Liver (tissue), 8 donors: ENCODE measurements at regions not wholly inside any gene's neighbourhood (a gene's known extent, or its start where the extent isn't known, plus 50 kb on each side); places are given as distances from the start of the nearest gene placed in this dataset.
A peak's percentile ranks its signal among the peaks of the same experiment; 100 is the strongest.

Experiments used
- DNase-seq: peaks from one replicate; pipeline ENCODE4 v3.0.0-alpha.2; 2017; ENCODE audit warnings: low spot score
- H3K27ac ChIP-seq, 2 donors: one replicate each; pipeline ENCODE4 v1.7.0; 2013; ENCODE audit warnings: inconsistent platforms in 2 of 2, low read length in 2 of 2, control low read depth in 1 of 2, low read depth in 1 of 2, mild to moderate bottlenecking in 1 of 2
- H3K27me3 ChIP-seq, 4 donors: one replicate each; pipeline versions ENCODE4 v1.6.1 to v1.7.0; 2013; ENCODE audit warnings: low read length in 3 of 4, inconsistent platforms in 1 of 4, mild to moderate bottlenecking in 1 of 4, moderate library complexity in 1 of 4; ENCODE audit not compliant: control insufficient read depth in 4 of 4, insufficient read depth in 4 of 4
- H3K36me3 ChIP-seq, 4 donors: one replicate each; pipeline versions ENCODE4 v1.6.1 to v1.7.0; 2013; ENCODE audit warnings: low read length in 3 of 4, mild to moderate bottlenecking in 3 of 4, low read depth in 1 of 4, moderate library complexity in 1 of 4; ENCODE audit not compliant: control insufficient read depth in 4 of 4, insufficient read depth in 3 of 4
- H3K4me1 ChIP-seq, 4 donors: one replicate each; pipeline versions ENCODE4 v1.6.1 to v1.7.0; 2013; ENCODE audit warnings: low read length in 3 of 4, mild to moderate bottlenecking in 3 of 4, moderate library complexity in 1 of 4; ENCODE audit not compliant: control insufficient read depth in 4 of 4, insufficient read depth in 4 of 4
- H3K4me3 ChIP-seq, 3 donors: one replicate each; pipeline versions ENCODE4 v1.6.1 to v1.7.0; 2013; ENCODE audit warnings: low read length in 3 of 3, control low read depth in 1 of 3, low read depth in 1 of 3, mild to moderate bottlenecking in 1 of 3
- H3K9ac ChIP-seq, 2 donors: one replicate each; pipeline ENCODE4 v1.7.0; 2013; ENCODE audit warnings: low read length in 2 of 2, mild to moderate bottlenecking in 2 of 2, moderate library complexity in 2 of 2, control low read depth in 1 of 2, low read depth in 1 of 2
- H3K9me3 ChIP-seq, 4 donors: one replicate each; pipeline versions ENCODE4 v1.6.1 to v1.7.0; 2013; ENCODE audit warnings: low read length in 3 of 4; ENCODE audit not compliant: control insufficient read depth in 4 of 4
- EGR1 ChIP-seq, 2 donors: IDR thresholded peaks; 2 replicates each; pipeline ENCODE4 v1.6.1; 2016 to 2018; ENCODE audit warnings: antibody characterized with exemption in 2 of 2, low read depth in 2 of 2
- FOXA1 ChIP-seq: IDR thresholded peaks from 2 replicates; pipeline ENCODE4 v1.6.1; 2016; ENCODE audit warnings: antibody characterized with exemption
- FOXA2 ChIP-seq: IDR thresholded peaks from 2 replicates; pipeline ENCODE4 v1.6.1; 2016; ENCODE audit warnings: antibody characterized with exemption
- GABPA ChIP-seq, 2 donors: IDR thresholded peaks in 1 of 2; conservative IDR thresholded peaks in 1 of 2; 2 replicates each; pipeline ENCODE4 v1.6.1; 2016; ENCODE audit warnings: antibody characterized with exemption in 2 of 2, mild to moderate bottlenecking in 1 of 2, moderate library complexity in 1 of 2
- HNF4A ChIP-seq, 2 donors: conservative IDR thresholded peaks; 2 replicates each; pipeline ENCODE4 v1.6.1; 2016; ENCODE audit warnings: antibody characterized with exemption in 2 of 2, mild to moderate bottlenecking in 2 of 2
- HNF4G ChIP-seq: IDR thresholded peaks from 2 replicates; pipeline ENCODE4 v1.6.1; 2016; ENCODE audit warnings: antibody characterized with exemption
- JUND ChIP-seq, 2 donors: IDR thresholded peaks; 2 replicates each; pipeline ENCODE4 v1.6.1; 2016; ENCODE audit warnings: antibody characterized with exemption in 2 of 2
- NR2F2 ChIP-seq: IDR thresholded peaks from 2 replicates; pipeline ENCODE4 v1.6.1; 2016; ENCODE audit warnings: antibody characterized with exemption
- RAD21 ChIP-seq, 2 donors: IDR thresholded peaks; 2 replicates each; pipeline ENCODE4 v1.6.1; 2016; ENCODE audit warnings: antibody characterized with exemption in 2 of 2, mild to moderate bottlenecking in 2 of 2
- RXRA ChIP-seq, 2 donors: IDR thresholded peaks; 2 replicates each; pipeline ENCODE4 v1.6.1; 2017 to 2018; ENCODE audit warnings: antibody characterized with exemption in 2 of 2, mild to moderate bottlenecking in 1 of 2
- SP1 ChIP-seq: IDR thresholded peaks from 2 replicates; pipeline ENCODE4 v1.6.1; 2018; ENCODE audit warnings: antibody characterized with exemption, mild to moderate bottlenecking
- TAF1 ChIP-seq: conservative IDR thresholded peaks from 2 replicates; pipeline ENCODE4 v1.6.1; 2016; ENCODE audit warnings: antibody characterized with exemption, mild to moderate bottlenecking
- YY1 ChIP-seq: IDR thresholded peaks from 2 replicates; pipeline ENCODE4 v1.6.1; 2016; ENCODE audit warnings: antibody characterized with exemption, mild to moderate bottlenecking
- WGBS: extraction: QIAGEN DNeasy Blood & Tissue Kit; methylation state at CpG from one replicate; pipeline ENCODE4 v1.1.7; 2013; 5-methylcytosine and 5-hydroxymethylcytosine counted together
- TF ChIP-seq, protein P1 (sequence below): fragments of 150-350 bp; IDR thresholded peaks from 2 replicates; pipeline ENCODE4 v1.5.1; 2017; ENCODE audit warnings: improper control_type of control experiment, low read depth, low read length; ENCODE audit not compliant: missing input control
- TF ChIP-seq, protein P2 (sequence below): IDR thresholded peaks from 2 replicates; pipeline ENCODE4 v1.6.1; 2016; ENCODE audit warnings: antibody characterized with exemption, mild to moderate bottlenecking
- TF ChIP-seq, protein P3 (sequence below): IDR thresholded peaks from 2 replicates; pipeline ENCODE4 v1.6.1; 2016; ENCODE audit warnings: antibody characterized with exemption
- TF ChIP-seq, protein P4 (sequence below): IDR thresholded peaks from 2 replicates; pipeline ENCODE4 v1.6.1; 2016; ENCODE audit warnings: antibody characterized with exemption
- TF ChIP-seq, protein P5 (sequence below): IDR thresholded peaks from 2 replicates; pipeline ENCODE4 v1.6.1; 2016; ENCODE audit warnings: antibody characterized with exemption
- donor health status: healthy.
- donor health status: healthy.
- donor health status: healthy.
- donor health status: healthy.
- donor health status: healthy.

DNA sequence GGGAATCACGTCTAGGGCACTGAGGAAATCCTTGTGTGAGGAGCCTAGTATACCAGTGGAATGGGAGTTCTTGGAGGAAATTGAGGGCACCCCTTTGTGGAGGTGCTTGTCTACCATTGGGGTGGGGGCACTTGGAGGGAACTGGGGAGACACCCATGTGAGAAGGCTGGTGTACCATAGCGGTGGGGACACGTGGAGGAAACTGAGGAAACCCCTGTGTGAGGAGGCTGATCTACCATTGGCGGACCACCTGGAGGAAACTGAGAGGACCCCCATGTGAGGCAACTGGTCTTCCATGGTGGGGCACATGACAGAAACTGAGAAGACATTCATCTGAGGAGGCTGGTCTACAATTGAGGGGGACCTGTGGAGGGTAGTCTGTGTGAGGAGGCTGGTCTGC lies 164.5 kb downstream of the FBLN2 start:
- H3K36me3 ChIP-seq = no peaks in the 10 kb centered on the region
- WGBS = 85% methylated on average over 4 of the region's 4 CpGs
- H3K27ac ChIP-seq = no peak overlapping the region
- H3K9me3 ChIP-seq = peaks cover 0 to 1% (median 0%) of the 10 kb centered on the region in 4 donors
- no peaks in the 10 kb centered on the region for H3K4me1 ChIP-seq
- no peak overlapping the region for H3K9ac ChIP-seq
- no peak overlapping the region for H3K4me3 ChIP-seq
- no peak for TF ChIP-seq HNF4A (conservative IDR thresholded peaks at IDR 0.05)
- TF ChIP-seq RAD21 (IDR thresholded peaks at IDR 0.05) = no peak
- TF ChIP-seq FOXA2 = no peak
- no peak for TF ChIP-seq SP1
- no peak for TF ChIP-seq EGR1 (IDR thresholded peaks at IDR 0.05; ENCODE audit: low read depth in 2 of 2)
- TF ChIP-seq, protein P1, sequence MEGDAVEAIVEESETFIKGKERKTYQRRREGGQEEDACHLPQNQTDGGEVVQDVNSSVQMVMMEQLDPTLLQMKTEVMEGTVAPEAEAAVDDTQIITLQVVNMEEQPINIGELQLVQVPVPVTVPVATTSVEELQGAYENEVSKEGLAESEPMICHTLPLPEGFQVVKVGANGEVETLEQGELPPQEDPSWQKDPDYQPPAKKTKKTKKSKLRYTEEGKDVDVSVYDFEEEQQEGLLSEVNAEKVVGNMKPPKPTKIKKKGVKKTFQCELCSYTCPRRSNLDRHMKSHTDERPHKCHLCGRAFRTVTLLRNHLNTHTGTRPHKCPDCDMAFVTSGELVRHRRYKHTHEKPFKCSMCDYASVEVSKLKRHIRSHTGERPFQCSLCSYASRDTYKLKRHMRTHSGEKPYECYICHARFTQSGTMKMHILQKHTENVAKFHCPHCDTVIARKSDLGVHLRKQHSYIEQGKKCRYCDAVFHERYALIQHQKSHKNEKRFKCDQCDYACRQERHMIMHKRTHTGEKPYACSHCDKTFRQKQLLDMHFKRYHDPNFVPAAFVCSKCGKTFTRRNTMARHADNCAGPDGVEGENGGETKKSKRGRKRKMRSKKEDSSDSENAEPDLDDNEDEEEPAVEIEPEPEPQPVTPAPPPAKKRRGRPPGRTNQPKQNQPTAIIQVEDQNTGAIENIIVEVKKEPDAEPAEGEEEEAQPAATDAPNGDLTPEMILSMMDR = no peak
- TF ChIP-seq GABPA (IDR thresholded peaks at IDR 0.05 in 1 of 2, conservative IDR thresholded peaks at IDR 0.05 in 1 of 2) = no peak
- no peak for TF ChIP-seq RXRA (IDR thresholded peaks at IDR 0.05)
- no peak for TF ChIP-seq TAF1
- TF ChIP-seq, protein P2, sequence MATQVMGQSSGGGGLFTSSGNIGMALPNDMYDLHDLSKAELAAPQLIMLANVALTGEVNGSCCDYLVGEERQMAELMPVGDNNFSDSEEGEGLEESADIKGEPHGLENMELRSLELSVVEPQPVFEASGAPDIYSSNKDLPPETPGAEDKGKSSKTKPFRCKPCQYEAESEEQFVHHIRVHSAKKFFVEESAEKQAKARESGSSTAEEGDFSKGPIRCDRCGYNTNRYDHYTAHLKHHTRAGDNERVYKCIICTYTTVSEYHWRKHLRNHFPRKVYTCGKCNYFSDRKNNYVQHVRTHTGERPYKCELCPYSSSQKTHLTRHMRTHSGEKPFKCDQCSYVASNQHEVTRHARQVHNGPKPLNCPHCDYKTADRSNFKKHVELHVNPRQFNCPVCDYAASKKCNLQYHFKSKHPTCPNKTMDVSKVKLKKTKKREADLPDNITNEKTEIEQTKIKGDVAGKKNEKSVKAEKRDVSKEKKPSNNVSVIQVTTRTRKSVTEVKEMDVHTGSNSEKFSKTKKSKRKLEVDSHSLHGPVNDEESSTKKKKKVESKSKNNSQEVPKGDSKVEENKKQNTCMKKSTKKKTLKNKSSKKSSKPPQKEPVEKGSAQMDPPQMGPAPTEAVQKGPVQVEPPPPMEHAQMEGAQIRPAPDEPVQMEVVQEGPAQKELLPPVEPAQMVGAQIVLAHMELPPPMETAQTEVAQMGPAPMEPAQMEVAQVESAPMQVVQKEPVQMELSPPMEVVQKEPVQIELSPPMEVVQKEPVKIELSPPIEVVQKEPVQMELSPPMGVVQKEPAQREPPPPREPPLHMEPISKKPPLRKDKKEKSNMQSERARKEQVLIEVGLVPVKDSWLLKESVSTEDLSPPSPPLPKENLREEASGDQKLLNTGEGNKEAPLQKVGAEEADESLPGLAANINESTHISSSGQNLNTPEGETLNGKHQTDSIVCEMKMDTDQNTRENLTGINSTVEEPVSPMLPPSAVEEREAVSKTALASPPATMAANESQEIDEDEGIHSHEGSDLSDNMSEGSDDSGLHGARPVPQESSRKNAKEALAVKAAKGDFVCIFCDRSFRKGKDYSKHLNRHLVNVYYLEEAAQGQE = no peak
- no peak for TF ChIP-seq YY1
- TF ChIP-seq, protein P3, sequence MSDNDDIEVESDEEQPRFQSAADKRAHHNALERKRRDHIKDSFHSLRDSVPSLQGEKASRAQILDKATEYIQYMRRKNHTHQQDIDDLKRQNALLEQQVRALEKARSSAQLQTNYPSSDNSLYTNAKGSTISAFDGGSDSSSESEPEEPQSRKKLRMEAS = no peak
- TF ChIP-seq NR2F2 = no peak
- TF ChIP-seq JUND (IDR thresholded peaks at IDR 0.05) = no peak
- TF ChIP-seq, protein P4, sequence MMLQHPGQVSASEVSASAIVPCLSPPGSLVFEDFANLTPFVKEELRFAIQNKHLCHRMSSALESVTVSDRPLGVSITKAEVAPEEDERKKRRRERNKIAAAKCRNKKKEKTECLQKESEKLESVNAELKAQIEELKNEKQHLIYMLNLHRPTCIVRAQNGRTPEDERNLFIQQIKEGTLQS = no peak
- TF ChIP-seq, protein P5, sequence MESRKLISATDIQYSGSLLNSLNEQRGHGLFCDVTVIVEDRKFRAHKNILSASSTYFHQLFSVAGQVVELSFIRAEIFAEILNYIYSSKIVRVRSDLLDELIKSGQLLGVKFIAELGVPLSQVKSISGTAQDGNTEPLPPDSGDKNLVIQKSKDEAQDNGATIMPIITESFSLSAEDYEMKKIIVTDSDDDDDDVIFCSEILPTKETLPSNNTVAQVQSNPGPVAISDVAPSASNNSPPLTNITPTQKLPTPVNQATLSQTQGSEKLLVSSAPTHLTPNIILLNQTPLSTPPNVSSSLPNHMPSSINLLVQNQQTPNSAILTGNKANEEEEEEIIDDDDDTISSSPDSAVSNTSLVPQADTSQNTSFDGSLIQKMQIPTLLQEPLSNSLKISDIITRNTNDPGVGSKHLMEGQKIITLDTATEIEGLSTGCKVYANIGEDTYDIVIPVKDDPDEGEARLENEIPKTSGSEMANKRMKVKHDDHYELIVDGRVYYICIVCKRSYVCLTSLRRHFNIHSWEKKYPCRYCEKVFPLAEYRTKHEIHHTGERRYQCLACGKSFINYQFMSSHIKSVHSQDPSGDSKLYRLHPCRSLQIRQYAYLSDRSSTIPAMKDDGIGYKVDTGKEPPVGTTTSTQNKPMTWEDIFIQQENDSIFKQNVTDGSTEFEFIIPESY = no peak
- no peak for TF ChIP-seq HNF4G
- no peak for TF ChIP-seq FOXA1
- no peaks in the 10 kb centered on the region for H3K27me3 ChIP-seq
- DNase-seq = peak; percentile 26
